Neural progenitor cell (in vitro differentiated cells): ENCODE measurements at regions not wholly inside any gene's neighbourhood (a gene's known extent, or its start where the extent isn't known, plus 50 kb on each side); places are given as distances from the start of the nearest gene placed in this dataset.

Experiments
- DNase-seq: peaks from one replicate; pipeline ENCODE4 v3.0.0-alpha.2; 2016; ENCODE audit warnings: low spot score
- H2AFZ ChIP-seq: fragments of 200-600 bp; sonication (generic); replicated peaks from 2 replicates; pipeline ENCODE4 v1.6.1; 2016; ENCODE audit warnings: antibody characterized with exemption
- H3F3A ChIP-seq: fragments of 200-600 bp; sonication (generic); 2 replicates; pipeline ENCODE4 v1.6.1; 2016; ENCODE audit warnings: antibody characterized with exemption, low read depth
- H3K27ac ChIP-seq: fragments of 200-600 bp; sonication (generic); 2 replicates; pipeline ENCODE4 v1.5.1; 2016; ENCODE audit warnings: mild to moderate bottlenecking
- H3K27me3 ChIP-seq: fragments of 200-600 bp; sonication (generic); 2 replicates; pipeline ENCODE4 v1.6.1; 2016; ENCODE audit warnings: mild to moderate bottlenecking, moderate library complexity
- H3K36me3 ChIP-seq: fragments of 200-600 bp; sonication (generic); 2 replicates; pipeline ENCODE4 v1.5.1; 2016
- H3K4me1 ChIP-seq: fragments of 200-600 bp; sonication (generic); 2 replicates; pipeline ENCODE4 v1.6.1; 2016; ENCODE audit warnings: mixed run types
- H3K4me2 ChIP-seq: fragments of 200-600 bp; sonication (generic); 2 replicates; pipeline ENCODE4 v1.6.1; 2016
- H3K4me3 ChIP-seq: fragments of 200-600 bp; sonication (generic); 2 replicates; pipeline ENCODE4 v1.5.1; 2016
- H3K79me2 ChIP-seq: fragments of 200-600 bp; sonication (generic); 2 replicates; pipeline ENCODE4 v1.6.1; 2016; ENCODE audit warnings: low read depth
- H3K9ac ChIP-seq: fragments of 200-600 bp; sonication (generic); 2 replicates; pipeline ENCODE4 v1.6.1; 2016
- H3K9me3 ChIP-seq: fragments of 200-600 bp; sonication (generic); 2 replicates; pipeline ENCODE4 v1.5.1; 2016; ENCODE audit warnings: low read depth
- H4K20me1 ChIP-seq: fragments of 200-600 bp; sonication (generic); 2 replicates; pipeline ENCODE4 v1.6.1; 2016; ENCODE audit warnings: low read depth
- H3K27ac Mint-ChIP-seq: 3 replicates; pipeline ENCODE4 v1.8.0; 2021; ENCODE audit warnings: mixed read lengths
- H3K27me3 Mint-ChIP-seq: 2 replicates; pipeline ENCODE4 v1.8.0; 2022; ENCODE audit warnings: low read depth, mild to moderate bottlenecking, inconsistent platforms, moderate library complexity, mixed read lengths; ENCODE audit not compliant: insufficient read depth
- H3K36me3 Mint-ChIP-seq: 3 replicates; pipeline ENCODE4 v1.8.0; 2021; ENCODE audit warnings: mixed read lengths
- H3K4me1 Mint-ChIP-seq: 3 replicates; pipeline ENCODE4 v1.8.0; 2021; ENCODE audit warnings: mixed read lengths
- H3K4me3 Mint-ChIP-seq: 3 replicates; pipeline ENCODE4 v1.8.0; 2021; ENCODE audit warnings: mild to moderate bottlenecking, moderate library complexity, mixed read lengths
- H3K9me3 Mint-ChIP-seq: 3 replicates; pipeline ENCODE4 v1.8.0; 2020; ENCODE audit warnings: mixed read lengths
- CTCF ChIP-seq: fragments of 200-600 bp; sonication (generic); IDR thresholded peaks from 2 replicates; pipeline ENCODE4 v1.5.1; 2017; ENCODE audit warnings: antibody characterized with exemption, mild to moderate bottlenecking
- EZH2 ChIP-seq: fragments of 200-600 bp; sonication (generic); IDR thresholded peaks from 2 replicates; pipeline ENCODE4 v1.6.1; 2017; ENCODE audit warnings: antibody characterized with exemption, mild to moderate bottlenecking, moderate library complexity
- EZH2phosphoT487 ChIP-seq: fragments of 200-600 bp; sonication (generic); IDR thresholded peaks from 2 replicates; pipeline ENCODE4 v1.6.1; 2017; ENCODE audit warnings: antibody characterized with exemption

GRCh38 chr15:94168250-94168649 is 63.1 kb upstream of the MCTP2 start:
- Histone ChIP-seq H3K9me3 (no peaks in the 10 kb centered on the region), H3K27me3 (no peaks in the 10 kb centered on the region), H3K4me1 (no peaks in the 10 kb centered on the region), H2AFZ (no peak overlapping the region), H3K27ac (no peak overlapping the region), H4K20me1 (no peaks in the 10 kb centered on the region), H3K9ac (no peak overlapping the region), H3F3A (no peaks in the 10 kb centered on the region), H3K36me3 (no peaks in the 10 kb centered on the region), H3K4me2 (no peak overlapping the region), H3K4me3 (no peak overlapping the region), H3K79me2 (no peaks in the 10 kb centered on the region)
- peak; percentile 48 for TF ChIP-seq CTCF
- no peak for TF ChIP-seq EZH2phosphoT487
- no peak for TF ChIP-seq EZH2
- Mint-ChIP-seq H3K4me1 (peaks cover 2% of the 10 kb centered on the region), H3K4me3 (no peak overlapping the region), H3K27me3 (no peaks in the 10 kb centered on the region), H3K36me3 (no peaks in the 10 kb centered on the region), H3K27ac (no peak overlapping the region), H3K9me3 (peaks cover 9% of the 10 kb centered on the region)
- DNase-seq: peak; percentile 11

GRCh38 chr15:94164971-94165370 is 66.4 kb upstream of the MCTP2 start:
- Histone ChIP-seq H3K4me3 (no peak overlapping the region), H3K4me2 (no peak overlapping the region), H3K9ac (no peak overlapping the region), H2AFZ (no peak overlapping the region), H3F3A (no peaks in the 10 kb centered on the region), H3K27me3 (no peaks in the 10 kb centered on the region), H4K20me1 (no peaks in the 10 kb centered on the region), H3K36me3 (no peaks in the 10 kb centered on the region), H3K9me3 (no peaks in the 10 kb centered on the region), H3K79me2 (no peaks in the 10 kb centered on the region), H3K27ac (no peak overlapping the region), H3K4me1 (no peaks in the 10 kb centered on the region)
- no peaks in the 10 kb centered on the region for H3K27me3 Mint-ChIP-seq
- H3K36me3 Mint-ChIP-seq: no peaks in the 10 kb centered on the region
- peaks cover 2% of the 10 kb centered on the region for H3K9me3 Mint-ChIP-seq
- no peak overlapping the region for H3K27ac Mint-ChIP-seq
- no peak overlapping the region for H3K4me3 Mint-ChIP-seq
- TF ChIP-seq EZH2: no peak
- no peak for TF ChIP-seq EZH2phosphoT487
- no peak for TF ChIP-seq CTCF
- H3K4me1 Mint-ChIP-seq: peaks cover 2% of the 10 kb centered on the region
- no peak for DNase-seq

- Histone ChIP-seq H3K27ac (no peak overlapping the region), H4K20me1 (no peaks in the 10 kb centered on the region), H3K79me2 (no peaks in the 10 kb centered on the region), H3K9ac (no peak overlapping the region), H3K4me3 (no peak overlapping the region), H3K27me3 (no peaks in the 10 kb centered on the region), H3K4me1 (no peaks in the 10 kb centered on the region), H3K36me3 (no peaks in the 10 kb centered on the region), H3K9me3 (no peaks in the 10 kb centered on the region), H3K4me2 (no peak overlapping the region), H3F3A (no peaks in the 10 kb centered on the region), H2AFZ (peak overlapping the region; percentile 71)
- Mint-ChIP-seq H3K36me3 (no peaks in the 10 kb centered on the region), H3K4me3 (no peak overlapping the region), H3K27ac (no peak overlapping the region), H3K9me3 (peaks cover 2% of the 10 kb centered on the region), H3K4me1 (peaks cover 2% of the 10 kb centered on the region), H3K27me3 (no peaks in the 10 kb centered on the region)
- peak; percentile 80 for DNase-seq
- peak; percentile 97 for TF ChIP-seq CTCF
- no peak for TF ChIP-seq EZH2
- TF ChIP-seq EZH2phosphoT487: no peak
Measured at GRCh38 chr15:94164202-94164807, 67.1 kb upstream of the MCTP2 start.
